GM18858 (cell line): ENCODE measurements at regions not wholly inside any gene's neighbourhood (a gene's known extent, or its start where the extent isn't known, plus 50 kb on each side); places are given as distances from the start of the nearest gene placed in this dataset.
"Not testable (repeated sequence)": the region's sequence is repeated elsewhere in the genome, so short reads cannot be mapped to it uniquely, and the experiment has no call there.

ENCODE experiments used
- ATAC-seq: cut with Tn5 transposase; IDR thresholded peaks from one replicate; pipeline ENCODE4 v1.9.1; 2021; ENCODE audit not compliant: unreplicated experiment

GRCh38 chr11:16605894-16606783 lies 132.3 kb upstream of the C11orf58 start:
- peak; percentile 84 for ATAC-seq

GRCh38 chr11:16605389-16605893 lies 133.0 kb upstream of the C11orf58 start:
- ATAC-seq, result no peak

GRCh38 chr11:16604794-16605388 lies 133.6 kb upstream of the C11orf58 start:
- ATAC-seq, result no peak

- ATAC-seq, result no peak
Observed at GRCh38 chr11:16603890-16604793, 134.3 kb upstream of the C11orf58 start.

- ATAC-seq, result no peak
Observed at GRCh38 chr11:16603245-16603644, 135.2 kb upstream of the C11orf58 start.

GRCh38 chr11:16598906-16599305 lies 139.5 kb upstream of the C11orf58 start:
- no peak for ATAC-seq

GRCh38 chr11:16598032-16598431 lies 140.4 kb upstream of the C11orf58 start:
- ATAC-seq, result no peak

- no peak for ATAC-seq
Observed at GRCh38 chr11:16596231-16596630, 142.2 kb upstream of the C11orf58 start.

GRCh38 chr11:16591157-16591556 lies 147.3 kb upstream of the C11orf58 start:
- no peak for ATAC-seq

GRCh38 chr11:16587670-16588069 lies 150.8 kb upstream of the C11orf58 start:
- no peak for ATAC-seq

- ATAC-seq, result no peak
Observed at GRCh38 chr11:16584569-16584968, 153.9 kb upstream of the C11orf58 start.

GRCh38 chr11:16581078-16581477 lies 157.4 kb upstream of the C11orf58 start:
- not testable (repeated sequence) for ATAC-seq

GRCh38 chr11:16577490-16577889 lies 161.0 kb upstream of the C11orf58 start:
- no peak for ATAC-seq

GRCh38 chr11:16574889-16575288 lies 163.6 kb upstream of the C11orf58 start:
- ATAC-seq, result not testable (repeated sequence)

- ATAC-seq, result no peak
Observed at GRCh38 chr11:16572945-16573344, 165.5 kb upstream of the C11orf58 start.

- ATAC-seq, result no peak
Observed at GRCh38 chr11:16561150-16561549, 177.3 kb upstream of the C11orf58 start.

GRCh38 chr11:16558494-16558893 lies 180.0 kb upstream of the C11orf58 start:
- no peak for ATAC-seq

GRCh38 chr11:16555956-16556355 lies 182.5 kb upstream of the C11orf58 start:
- no peak for ATAC-seq

GRCh38 chr11:16554361-16554760 lies 184.1 kb upstream of the C11orf58 start:
- no peak for ATAC-seq

GRCh38 chr11:16547879-16548278 lies 190.6 kb upstream of the C11orf58 start:
- no peak for ATAC-seq

- no peak for ATAC-seq
Observed at GRCh38 chr11:16543642-16544041, 187.3 kb upstream of the SOX6 start.
